Fibroblast of lung (primary cell): ENCODE measurements at regions not wholly inside any gene's neighbourhood (a gene's known extent, or its start where the extent isn't known, plus 50 kb on each side); places are given as distances from the start of the nearest gene placed in this dataset.

Experiments
- DNase-seq, 2 donors: peaks; one replicate each; pipeline versions ENCODE4 v3.0.0 to v3.0.0-alpha.2; 2010; ENCODE audit warnings: low read depth in 2 of 2
- H2AFZ ChIP-seq: 2 replicates; pipeline ENCODE4 v1.5.1; 2012; ENCODE audit warnings: low read length, control low read depth, inconsistent platforms
- H3K27ac ChIP-seq: 2 replicates; pipeline ENCODE4 v1.5.1; 2011; ENCODE audit warnings: low read length, control low read depth; ENCODE audit not compliant: insufficient read depth
- H3K27me3 ChIP-seq: 2 replicates; pipeline ENCODE4 v1.5.1; 2011; ENCODE audit warnings: mild to moderate bottlenecking, low read length; ENCODE audit not compliant: control insufficient read depth, insufficient read depth
- H3K36me3 ChIP-seq: 2 replicates; pipeline ENCODE4 v1.5.1; 2011; ENCODE audit warnings: low read length; ENCODE audit not compliant: control insufficient read depth, insufficient read depth
- H3K4me1 ChIP-seq: 2 replicates; pipeline ENCODE4 v1.5.1; 2011; ENCODE audit warnings: low read length; ENCODE audit not compliant: control insufficient read depth, insufficient read depth; ENCODE audit errors: extremely low read depth
- H3K4me2 ChIP-seq: 2 replicates; pipeline ENCODE4 v1.5.1; 2011; ENCODE audit warnings: low read length, control low read depth; ENCODE audit not compliant: insufficient read depth; ENCODE audit errors: extremely low read depth
- H3K4me3 ChIP-seq, 4 experiments: fragments of 200-600 bp in 1 of 4; sonication (generic) in 1 of 4; replicated peaks in 1 of 4; 2 replicates each; pipeline ENCODE4 v1.5.1; 2011 to 2016; ENCODE audit warnings: low read length in 4 of 4, low read depth in 3 of 4, mild to moderate bottlenecking in 3 of 4, control low read depth in 2 of 4, inconsistent platforms in 1 of 4, mixed read lengths in 1 of 4; ENCODE audit not compliant: insufficient read depth in 1 of 4; ENCODE audit errors: control extremely low read depth in 1 of 4
- H3K79me2 ChIP-seq: 2 replicates; pipeline ENCODE4 v1.5.1; 2012; ENCODE audit warnings: mild to moderate bottlenecking, low read length, inconsistent platforms; ENCODE audit not compliant: control insufficient read depth, insufficient read depth
- H3K9ac ChIP-seq: 2 replicates; pipeline ENCODE4 v1.5.1; 2011; ENCODE audit warnings: mild to moderate bottlenecking, low read length, control low read depth; ENCODE audit not compliant: insufficient read depth
- H3K9me3 ChIP-seq: 2 replicates; pipeline ENCODE4 v1.5.1; 2012; ENCODE audit warnings: low read depth, low read length; ENCODE audit not compliant: control insufficient read depth, insufficient read depth
- H4K20me1 ChIP-seq: 2 replicates; pipeline ENCODE4 v1.5.1; 2011; ENCODE audit warnings: low read length; ENCODE audit not compliant: control insufficient read depth, insufficient read depth; ENCODE audit errors: extremely low read depth
- EZH2 ChIP-seq: IDR thresholded peaks from 2 replicates; pipeline ENCODE4 v1.5.1; 2012; ENCODE audit warnings: low read length, control low read depth, mild to moderate bottlenecking; ENCODE audit errors: missing control alignments
- TF ChIP-seq, protein P1 (sequence below), 2 donors: IDR thresholded peaks in 1 of 2; conservative IDR thresholded peaks in 1 of 2; 1 replicate in 1 of 2; 2 replicates in 1 of 2; pipeline ENCODE4 v1.5.1; 2011 to 2012; ENCODE audit warnings: low read length in 2 of 2, control low read depth in 1 of 2, inconsistent platforms in 1 of 2, low read depth in 1 of 2, mild to moderate bottlenecking in 1 of 2

DNA sequence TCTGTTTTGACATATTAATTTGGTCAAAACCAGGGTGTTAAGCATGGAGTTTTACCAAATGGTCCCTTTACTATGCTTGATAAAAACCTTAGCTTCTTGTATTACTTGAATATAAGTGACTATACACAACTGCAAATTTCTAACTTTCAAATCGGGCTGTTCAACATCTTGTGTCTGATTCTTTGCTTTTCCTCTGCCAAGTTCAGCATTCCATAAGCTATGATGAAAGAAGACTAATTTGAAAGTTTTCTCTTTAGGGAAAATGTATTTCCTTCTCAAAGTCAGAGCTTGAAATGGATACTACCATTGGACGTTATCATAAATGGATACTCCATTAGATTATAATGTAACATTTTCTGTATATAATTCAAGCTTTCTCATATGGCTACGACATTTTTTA is 792.9 kb downstream of the EFNA5 start:
- Histone ChIP-seq H2AFZ (no peak overlapping the region), H3K9me3 (no peaks in the 10 kb centered on the region), H3K9ac (no peak overlapping the region), H3K36me3 (no peaks in the 10 kb centered on the region), H3K27ac (no peak overlapping the region), H3K4me1 (no peaks in the 10 kb centered on the region), H3K27me3 (no peaks in the 10 kb centered on the region), H3K4me2 (no peak overlapping the region), H3K4me3 (no peak overlapping the region), H3K79me2 (no peaks in the 10 kb centered on the region), H4K20me1 (no peaks in the 10 kb centered on the region)
- no peak for TF ChIP-seq EZH2
- TF ChIP-seq, protein P1, sequence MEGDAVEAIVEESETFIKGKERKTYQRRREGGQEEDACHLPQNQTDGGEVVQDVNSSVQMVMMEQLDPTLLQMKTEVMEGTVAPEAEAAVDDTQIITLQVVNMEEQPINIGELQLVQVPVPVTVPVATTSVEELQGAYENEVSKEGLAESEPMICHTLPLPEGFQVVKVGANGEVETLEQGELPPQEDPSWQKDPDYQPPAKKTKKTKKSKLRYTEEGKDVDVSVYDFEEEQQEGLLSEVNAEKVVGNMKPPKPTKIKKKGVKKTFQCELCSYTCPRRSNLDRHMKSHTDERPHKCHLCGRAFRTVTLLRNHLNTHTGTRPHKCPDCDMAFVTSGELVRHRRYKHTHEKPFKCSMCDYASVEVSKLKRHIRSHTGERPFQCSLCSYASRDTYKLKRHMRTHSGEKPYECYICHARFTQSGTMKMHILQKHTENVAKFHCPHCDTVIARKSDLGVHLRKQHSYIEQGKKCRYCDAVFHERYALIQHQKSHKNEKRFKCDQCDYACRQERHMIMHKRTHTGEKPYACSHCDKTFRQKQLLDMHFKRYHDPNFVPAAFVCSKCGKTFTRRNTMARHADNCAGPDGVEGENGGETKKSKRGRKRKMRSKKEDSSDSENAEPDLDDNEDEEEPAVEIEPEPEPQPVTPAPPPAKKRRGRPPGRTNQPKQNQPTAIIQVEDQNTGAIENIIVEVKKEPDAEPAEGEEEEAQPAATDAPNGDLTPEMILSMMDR (conservative IDR thresholded peaks at IDR 0.05 in 1 of 2, IDR thresholded peaks at IDR 0.05 in 1 of 2; ENCODE audit: low read depth in 1 of 2, low read length in 2 of 2), result no peak
- no peak for DNase-seq

DNA sequence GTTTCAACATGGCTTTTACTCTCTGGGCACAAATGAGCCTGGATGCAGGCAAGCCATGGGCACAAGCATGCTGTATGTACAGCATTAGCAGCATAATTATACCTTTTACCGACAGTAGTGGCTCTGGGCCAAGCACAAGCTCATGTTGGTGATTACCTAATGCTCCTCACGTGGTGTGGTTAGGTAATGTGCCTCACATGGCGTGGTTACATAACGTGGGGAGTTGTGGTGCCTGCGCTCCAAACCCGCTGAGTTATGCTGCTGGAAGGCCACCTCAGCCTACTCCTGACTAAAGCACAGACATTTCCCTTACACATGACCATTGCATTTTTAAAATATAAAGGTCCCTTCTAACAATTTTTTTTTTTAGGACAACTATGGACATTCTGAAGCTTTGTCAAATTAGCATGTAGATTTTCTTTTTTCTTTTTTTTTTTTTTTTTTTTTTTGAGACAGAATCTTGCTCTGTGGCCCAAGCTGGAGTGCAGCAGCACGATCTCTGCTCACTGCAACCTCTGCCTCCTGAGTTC is 794.0 kb downstream of the EFNA5 start:
- H3K4me3 ChIP-seq, result no peak overlapping the region
- H4K20me1 ChIP-seq, result no peaks in the 10 kb centered on the region
- H3K27me3 ChIP-seq, result no peaks in the 10 kb centered on the region
- H3K9me3 ChIP-seq, result no peaks in the 10 kb centered on the region
- H3K27ac ChIP-seq, result no peak overlapping the region
- DNase-seq, result no peak
- TF ChIP-seq, protein P1 (conservative IDR thresholded peaks at IDR 0.05 in 1 of 2, IDR thresholded peaks at IDR 0.05 in 1 of 2; ENCODE audit: low read depth in 1 of 2, low read length in 2 of 2), result no peak
- no peak for TF ChIP-seq EZH2
- H3K4me1 ChIP-seq, result no peaks in the 10 kb centered on the region
- H3K36me3 ChIP-seq, result no peaks in the 10 kb centered on the region
- H3K4me2 ChIP-seq, result no peak overlapping the region
- H2AFZ ChIP-seq, result no peak overlapping the region
- H3K79me2 ChIP-seq, result no peaks in the 10 kb centered on the region
- H3K9ac ChIP-seq, result no peak overlapping the region

DNA sequence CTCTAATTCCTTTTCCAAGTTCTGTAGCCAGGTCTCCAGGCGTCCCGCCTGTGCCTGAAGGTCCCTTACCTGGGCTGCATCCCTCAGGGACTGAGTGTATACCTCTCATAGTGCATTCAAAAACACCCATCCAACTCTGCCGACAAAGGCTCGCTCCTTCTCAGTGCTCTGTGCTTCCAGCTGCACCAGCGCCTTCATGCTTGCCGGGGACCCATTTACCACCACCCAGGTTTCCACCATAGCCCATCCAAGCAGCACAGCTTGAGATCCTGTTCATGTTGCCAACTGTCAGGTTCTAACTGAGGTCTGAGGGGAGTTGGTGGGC is 794.5 kb downstream of the EFNA5 start:
- Histone ChIP-seq H3K27me3 (no peaks in the 10 kb centered on the region), H2AFZ (no peak overlapping the region), H3K9ac (no peak overlapping the region), H3K4me2 (no peak overlapping the region), H3K9me3 (no peaks in the 10 kb centered on the region), H3K27ac (no peak overlapping the region), H3K79me2 (no peaks in the 10 kb centered on the region), H3K4me3 (no peak overlapping the region), H3K36me3 (no peaks in the 10 kb centered on the region), H3K4me1 (no peaks in the 10 kb centered on the region), H4K20me1 (no peaks in the 10 kb centered on the region)
- DNase-seq, result no peak
- no peak for TF ChIP-seq EZH2
- TF ChIP-seq, protein P1 (conservative IDR thresholded peaks at IDR 0.05 in 1 of 2, IDR thresholded peaks at IDR 0.05 in 1 of 2; ENCODE audit: low read depth in 1 of 2, low read length in 2 of 2), result no peak
